ENCODE measurements at regions not wholly inside any gene's neighbourhood (a gene's known extent, or its start where the extent isn't known, plus 50 kb on each side); places are given as distances from the start of the nearest gene placed in this dataset.
A peak's percentile ranks its signal among the peaks of the same experiment; 100 is the strongest.

- FAIRE-seq (no peak), DNase-seq (ENCODE audit: insufficient read length, low spot score) (no peak)
These were observed 108.4 kb upstream of the SDK1 start for GRCh38 chr7:3192669-3193068.

DNA sequence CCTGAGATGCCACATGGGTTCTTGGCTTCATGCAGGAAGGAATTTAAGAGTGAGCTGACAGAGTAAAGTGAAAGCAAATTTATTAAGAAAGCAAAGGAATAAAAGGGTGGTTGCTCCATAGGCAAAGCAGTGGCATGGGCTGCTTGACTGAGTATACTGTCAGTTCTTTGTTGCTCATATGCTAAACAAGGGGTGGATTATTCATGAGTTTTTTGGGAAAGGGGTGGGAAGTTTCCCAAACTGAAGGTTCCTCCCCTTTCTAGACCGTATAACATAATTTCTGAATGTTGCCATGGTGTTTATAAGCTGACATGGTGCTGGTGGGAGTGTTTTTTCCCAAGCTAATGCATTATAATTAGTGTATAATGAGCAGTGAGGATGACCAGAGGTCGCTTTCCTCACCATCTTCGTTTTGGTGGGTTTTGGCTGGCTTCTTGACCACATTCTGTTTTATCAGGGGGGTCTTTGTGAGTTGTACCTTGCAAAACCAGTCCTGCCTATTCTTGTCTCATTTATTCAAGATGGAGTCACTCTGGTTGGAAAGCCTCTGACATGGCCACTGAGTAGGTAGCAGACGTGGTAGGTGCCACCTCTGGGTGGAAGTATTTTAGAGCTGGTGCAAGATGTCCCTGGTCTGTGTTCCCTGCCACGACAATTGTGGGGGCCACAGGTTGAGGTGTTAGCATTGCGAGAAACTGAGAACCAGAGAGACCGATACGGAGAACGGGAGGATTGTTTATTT is 107.5 kb upstream of the SDK1 start:
- FAIRE-seq (no peak), DNase-seq (ENCODE audit: insufficient read length, low spot score) (no peak)

GRCh38 chr7:3194501-3195141 is 106.4 kb upstream of the SDK1 start:
- FAIRE-seq (no peak), DNase-seq (ENCODE audit: insufficient read length, low spot score) (no peak)

- FAIRE-seq (no peak), DNase-seq (ENCODE audit: insufficient read length, low spot score) (no peak)
These were observed 105.9 kb upstream of the SDK1 start for GRCh38 chr7:3195160-3195559.

- FAIRE-seq (no peak), DNase-seq (ENCODE audit: insufficient read length, low spot score) (no peak)
These were observed 104.2 kb upstream of the SDK1 start for GRCh38 chr7:3196629-3197400.

GRCh38 chr7:3197567-3198213 is 103.4 kb upstream of the SDK1 start:
- no peak for DNase-seq (ENCODE audit: insufficient read length, low spot score)
- FAIRE-seq, result no peak

GRCh38 chr7:3198316-3198715 is 102.7 kb upstream of the SDK1 start:
- no peak for FAIRE-seq
- DNase-seq (ENCODE audit: insufficient read length, low spot score), result no peak

GRCh38 chr7:3200504-3200903 is 100.5 kb upstream of the SDK1 start:
- FAIRE-seq, result no peak
- peak; percentile 18 for DNase-seq (ENCODE audit: insufficient read length, low spot score)

GRCh38 chr7:3201306-3201705 is 99.7 kb upstream of the SDK1 start:
- DNase-seq (ENCODE audit: insufficient read length, low spot score) (no peak), FAIRE-seq (no peak)

GRCh38 chr7:3201937-3202710 is 98.9 kb upstream of the SDK1 start:
- DNase-seq (ENCODE audit: insufficient read length, low spot score), result no peak
- no peak for FAIRE-seq

- FAIRE-seq (no peak), DNase-seq (ENCODE audit: insufficient read length, low spot score) (no peak)
These were observed 96.5 kb upstream of the SDK1 start for GRCh38 chr7:3204526-3204925.

DNA sequence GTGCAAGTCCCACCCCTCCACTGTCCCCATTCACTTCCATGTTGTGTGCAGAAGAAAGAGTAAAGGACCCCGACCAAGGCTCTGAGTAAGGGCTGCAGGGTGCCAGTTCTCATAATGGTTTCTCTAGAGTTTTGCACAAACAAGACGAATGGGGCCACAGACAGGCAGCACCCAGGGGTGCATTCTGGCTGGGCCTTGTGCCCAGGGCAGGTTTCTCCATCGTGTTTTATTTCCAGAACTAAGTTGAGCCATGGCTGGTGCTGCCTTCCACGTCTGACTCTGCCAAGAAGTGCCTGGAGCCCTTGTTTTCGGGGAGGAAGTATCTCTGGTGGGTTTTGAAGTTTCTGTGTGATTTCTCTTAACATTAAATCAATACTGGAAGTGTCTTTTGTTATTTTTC is 95.0 kb upstream of the SDK1 start:
- FAIRE-seq, result no peak
- DNase-seq (ENCODE audit: insufficient read length, low spot score), result no peak

DNA sequence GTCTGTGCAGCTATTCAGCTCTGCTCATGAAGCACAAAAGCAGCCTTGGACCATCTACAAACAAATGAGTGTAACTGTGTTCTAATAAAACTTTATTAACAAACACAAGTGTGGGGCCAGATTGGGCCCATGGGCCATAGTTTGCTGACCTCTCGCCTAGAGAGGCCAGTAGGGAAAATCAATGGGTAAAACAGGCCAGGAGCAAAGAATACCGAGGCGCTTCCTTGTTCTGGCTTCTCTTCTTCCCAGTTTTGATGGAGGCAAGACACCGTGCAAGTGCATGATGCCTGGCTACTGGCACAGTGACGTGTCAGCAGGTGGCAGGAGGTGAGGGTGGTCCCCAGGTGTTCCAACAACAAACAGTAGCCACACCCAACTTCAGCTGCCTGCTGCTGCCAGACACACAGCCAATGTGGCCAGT is 94.3 kb upstream of the SDK1 start:
- FAIRE-seq (no peak), DNase-seq (ENCODE audit: insufficient read length, low spot score) (no peak)

- DNase-seq (ENCODE audit: insufficient read length, low spot score) (no peak), FAIRE-seq (no peak)
These were observed 93.6 kb upstream of the SDK1 start for GRCh38 chr7:3207387-3207902.

DNA sequence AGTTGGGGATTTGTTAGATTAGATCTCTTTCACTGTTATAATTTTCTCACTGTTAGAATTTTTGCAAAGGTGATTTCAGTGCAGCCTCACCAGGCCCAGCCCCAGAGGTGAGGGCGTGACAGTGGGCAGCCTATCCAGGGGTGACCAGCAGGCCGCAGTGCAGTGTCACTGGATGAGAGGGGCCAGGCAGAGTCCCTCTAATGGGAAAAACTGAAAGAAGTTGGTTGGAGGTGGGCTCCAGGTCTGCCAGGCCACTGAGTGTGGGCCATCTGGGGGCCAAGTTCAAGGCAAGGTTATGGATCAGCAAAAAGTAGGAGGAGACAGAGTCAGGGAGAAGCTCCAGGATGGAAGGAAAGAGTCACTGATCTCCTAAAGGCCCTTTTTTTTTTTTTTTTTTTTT is 90.5 kb upstream of the SDK1 start:
- no peak for DNase-seq (ENCODE audit: insufficient read length, low spot score)
- no peak for FAIRE-seq

GRCh38 chr7:3214090-3214413 is 87.0 kb upstream of the SDK1 start:
- no peak for DNase-seq (ENCODE audit: insufficient read length, low spot score)
- no peak for FAIRE-seq

DNA sequence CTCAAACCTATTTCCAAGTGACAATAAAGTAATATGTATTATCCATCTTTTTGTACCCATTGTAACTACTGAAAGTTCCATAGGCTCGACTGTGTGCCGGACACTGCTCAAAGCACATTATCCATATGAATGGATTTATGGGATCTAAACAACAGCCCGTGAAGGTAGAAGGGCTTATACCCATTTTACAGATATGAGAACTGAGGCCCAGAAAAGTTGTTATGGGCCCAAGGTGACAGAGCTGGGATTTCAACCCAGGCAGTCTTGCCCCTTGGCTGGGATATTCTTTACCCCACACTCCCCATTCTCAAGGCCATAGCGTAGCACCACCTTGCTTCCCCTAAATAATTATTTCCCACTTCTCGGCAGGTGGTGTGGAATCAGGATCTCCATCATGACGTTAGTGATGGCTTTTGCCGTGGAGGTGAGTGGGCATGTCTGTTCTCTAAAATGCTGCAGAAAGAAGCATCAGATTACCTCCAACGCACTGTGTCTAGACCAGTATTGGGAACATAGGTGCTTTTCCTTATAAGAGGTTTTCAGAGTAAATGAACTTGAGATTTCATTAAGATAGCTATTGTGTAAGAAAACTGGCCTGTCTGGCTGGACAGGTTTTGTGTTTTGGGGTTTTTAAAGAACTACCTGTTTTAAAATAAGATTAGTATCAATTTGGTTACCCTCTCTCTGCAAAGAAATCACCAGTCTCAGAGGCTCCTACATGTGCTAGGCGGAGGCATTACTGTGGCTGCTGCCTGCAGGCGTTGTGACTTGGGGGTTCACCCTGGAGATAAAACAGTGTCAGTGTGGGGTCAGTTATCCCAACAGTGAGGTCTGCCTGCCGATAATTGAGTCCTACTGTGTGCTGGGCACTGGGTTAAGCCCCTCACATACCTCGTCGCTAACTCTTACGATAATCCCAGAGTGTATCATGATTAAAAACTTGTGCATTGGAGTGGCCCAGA is 85.1 kb upstream of the SDK1 start:
- DNase-seq (ENCODE audit: insufficient read length, low spot score), result no peak
- FAIRE-seq, result no peak

DNA sequence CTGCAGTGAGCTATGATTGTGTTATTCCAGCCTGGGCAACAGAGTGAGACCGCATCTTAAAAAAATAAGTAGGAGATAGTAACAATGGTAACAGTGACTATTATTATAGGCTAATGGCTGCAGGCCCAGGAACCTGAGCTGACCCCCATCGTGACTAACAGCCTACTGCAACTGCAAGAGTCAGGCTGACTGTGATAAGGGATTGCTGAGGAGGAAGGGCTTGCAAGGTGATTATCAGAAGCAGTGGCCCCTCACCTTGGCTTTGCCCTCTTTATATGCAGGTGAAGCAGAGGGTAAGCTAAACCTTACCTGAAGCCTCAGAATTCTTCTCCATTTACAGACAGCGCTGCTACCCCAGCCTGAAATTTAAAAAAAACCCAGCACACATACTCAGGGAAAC is 83.9 kb upstream of the SDK1 start:
- FAIRE-seq (no peak), DNase-seq (ENCODE audit: insufficient read length, low spot score) (no peak)
